NB4 (cell line): ENCODE measurements at regions not wholly inside any gene's neighbourhood (a gene's known extent, or its start where the extent isn't known, plus 50 kb on each side); places are given as distances from the start of the nearest gene placed in this dataset.

Experiments
- CTCF ChIP-seq: IDR thresholded peaks from one replicate; pipeline ENCODE4 v1.5.1; 2012; ENCODE audit warnings: low read depth, low read length
- MAX ChIP-seq: IDR thresholded peaks from 2 replicates; pipeline ENCODE4 v1.6.1; 2011; ENCODE audit warnings: low read depth, low read length

DNA sequence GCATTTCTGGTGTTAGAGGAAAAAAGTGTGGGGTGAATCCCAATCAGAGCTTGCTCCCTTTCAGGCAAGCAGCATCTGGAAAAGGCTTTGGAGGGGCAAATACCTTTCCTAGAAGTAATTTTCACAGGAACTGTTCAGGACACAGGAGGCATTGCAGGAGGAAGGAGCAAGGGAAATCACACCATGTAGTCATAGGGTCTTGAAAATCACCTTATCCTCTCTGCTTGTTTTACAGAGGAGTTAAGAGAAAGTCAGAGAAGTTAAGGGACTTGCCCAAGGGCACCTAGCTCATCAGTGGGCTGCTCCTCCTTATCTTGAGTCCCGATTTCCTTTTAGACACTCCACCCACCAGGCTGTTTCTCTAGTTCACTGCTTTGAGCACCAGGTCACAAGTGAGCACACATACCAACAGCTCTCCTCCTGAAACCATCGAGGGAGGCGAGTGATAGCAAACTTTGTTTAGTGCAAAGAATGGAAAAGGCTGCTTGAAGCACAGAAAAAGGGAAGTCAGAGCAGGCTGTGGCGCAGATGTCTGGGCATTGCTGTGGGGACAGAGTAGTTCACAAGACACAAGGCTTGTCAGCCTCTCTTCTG is 89.2 kb upstream of the CXCR4 start:
- TF ChIP-seq MAX (no peak), CTCF (no peak)
